ENCODE measurements at regions not wholly inside any gene's neighbourhood (a gene's known extent, or its start where the extent isn't known, plus 50 kb on each side); places are given as distances from the start of the nearest gene placed in this dataset.
"Not testable (repeated sequence)": the region's sequence is repeated elsewhere in the genome, so short reads cannot be mapped to it uniquely, and the experiment has no call there.

DNA sequence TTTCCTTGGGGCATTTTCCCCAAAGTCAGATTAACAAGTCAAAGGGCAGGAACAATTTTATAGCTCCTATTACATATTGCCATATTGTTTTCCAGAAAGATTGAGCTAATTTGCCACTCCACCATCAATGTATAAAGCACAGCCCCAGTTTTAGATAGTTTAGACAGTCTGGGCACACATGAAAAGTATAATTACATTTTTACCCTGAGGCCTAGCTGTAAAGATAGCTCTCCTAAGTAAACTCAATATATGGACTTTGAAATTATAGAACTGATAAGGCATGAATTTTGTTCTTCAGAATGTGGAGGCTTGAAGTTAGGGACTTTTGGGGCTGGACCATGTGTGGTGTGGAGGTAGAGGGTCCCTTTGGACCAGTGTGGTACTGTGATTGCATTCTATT, 166.0 kb downstream of the FHIP1A start:
- no peak for DNase-seq (ENCODE audit: low spot score)
- no peaks in the 10 kb centered on the region for H3K4me1 Mint-ChIP-seq (ENCODE audit: low read depth)
- H3K36me3 Mint-ChIP-seq (ENCODE audit: low read depth) = no peaks in the 10 kb centered on the region
- no peak overlapping the region for H3K4me3 Mint-ChIP-seq
- H3K9me3 Mint-ChIP-seq = no peaks in the 10 kb centered on the region
- intact Hi-C loops (cut with micrococcal nuclease) = no loop called here
- peaks cover 4% of the 10 kb centered on the region for H3K27me3 Mint-ChIP-seq (ENCODE audit: insufficient read depth)
- H3K27ac Mint-ChIP-seq = no peak overlapping the region

DNA sequence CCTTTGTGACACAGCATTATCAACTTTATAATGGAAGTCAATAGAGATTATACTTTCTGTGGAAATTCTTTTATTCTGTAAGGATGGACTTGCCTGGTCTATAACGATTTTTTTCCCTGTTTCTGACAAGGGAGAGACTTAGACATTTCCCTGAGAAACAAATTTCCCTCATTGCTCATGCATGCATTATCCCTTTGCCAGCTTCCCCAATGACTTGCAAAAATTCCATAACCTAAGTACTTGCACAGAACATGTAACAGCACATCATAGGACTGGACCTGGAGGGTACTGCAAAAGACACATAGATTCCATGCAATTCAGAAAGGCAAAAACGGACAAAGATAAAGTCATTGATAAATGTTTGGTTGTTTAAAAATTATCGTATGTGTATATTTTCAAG, 166.7 kb downstream of the FHIP1A start:
- H3K27me3 Mint-ChIP-seq (ENCODE audit: insufficient read depth) = peaks cover 2% of the 10 kb centered on the region
- H3K9me3 Mint-ChIP-seq = no peaks in the 10 kb centered on the region
- H3K27ac Mint-ChIP-seq = no peak overlapping the region
- no peaks in the 10 kb centered on the region for H3K36me3 Mint-ChIP-seq (ENCODE audit: low read depth)
- no peak for DNase-seq (ENCODE audit: low spot score)
- intact Hi-C loops (cut with micrococcal nuclease) = no loop called here
- H3K4me1 Mint-ChIP-seq (ENCODE audit: low read depth) = no peaks in the 10 kb centered on the region
- H3K4me3 Mint-ChIP-seq = no peak overlapping the region

DNA sequence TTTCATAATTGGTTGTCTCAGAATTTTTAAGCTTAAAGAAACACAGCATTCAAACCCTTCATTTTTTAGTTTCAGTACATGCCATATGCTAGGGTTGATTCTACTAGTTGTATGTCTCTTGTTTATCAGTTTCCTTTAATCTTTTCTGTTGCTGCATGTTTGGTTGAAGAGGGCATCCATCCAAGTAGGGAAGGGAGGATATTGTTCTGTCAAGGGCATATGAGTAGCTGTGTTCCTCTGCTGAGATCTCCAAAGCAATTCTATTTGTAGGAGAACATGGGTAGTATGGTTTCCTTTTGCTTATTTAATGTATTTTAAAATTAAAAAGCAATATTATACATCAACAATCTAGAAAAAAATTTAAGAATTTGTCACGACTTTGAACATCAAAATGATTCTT, 167.7 kb downstream of the FHIP1A start:
- no peak for DNase-seq (ENCODE audit: low spot score)
- no peak overlapping the region for H3K4me3 Mint-ChIP-seq
- intact Hi-C loops (cut with micrococcal nuclease) = no loop called here
- no peaks in the 10 kb centered on the region for H3K9me3 Mint-ChIP-seq
- H3K4me1 Mint-ChIP-seq (ENCODE audit: low read depth) = no peaks in the 10 kb centered on the region
- no peak overlapping the region for H3K27ac Mint-ChIP-seq
- no peaks in the 10 kb centered on the region for H3K36me3 Mint-ChIP-seq (ENCODE audit: low read depth)
- H3K27me3 Mint-ChIP-seq (ENCODE audit: insufficient read depth) = peaks cover 4% of the 10 kb centered on the region

DNA sequence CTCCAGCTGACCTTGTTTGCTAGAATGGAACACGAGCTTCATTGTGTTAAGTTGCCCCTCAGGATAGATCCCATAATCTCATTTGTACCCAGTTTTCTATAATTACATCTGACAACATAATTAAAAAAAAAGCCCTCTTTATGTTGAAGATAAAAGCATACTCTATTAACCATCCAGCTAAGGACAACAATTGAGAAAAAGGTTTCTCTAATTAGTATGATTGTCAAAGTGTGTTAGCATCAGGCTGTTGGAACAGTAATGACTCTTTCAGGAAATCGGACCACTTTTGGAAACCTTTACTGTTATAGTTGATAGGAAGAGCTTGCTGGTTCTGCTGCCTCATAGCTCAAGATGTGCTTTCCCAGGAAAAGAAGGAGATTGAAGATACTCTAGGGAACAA, 172.6 kb downstream of the FHIP1A start:
- no peak overlapping the region for H3K27ac Mint-ChIP-seq

DNA sequence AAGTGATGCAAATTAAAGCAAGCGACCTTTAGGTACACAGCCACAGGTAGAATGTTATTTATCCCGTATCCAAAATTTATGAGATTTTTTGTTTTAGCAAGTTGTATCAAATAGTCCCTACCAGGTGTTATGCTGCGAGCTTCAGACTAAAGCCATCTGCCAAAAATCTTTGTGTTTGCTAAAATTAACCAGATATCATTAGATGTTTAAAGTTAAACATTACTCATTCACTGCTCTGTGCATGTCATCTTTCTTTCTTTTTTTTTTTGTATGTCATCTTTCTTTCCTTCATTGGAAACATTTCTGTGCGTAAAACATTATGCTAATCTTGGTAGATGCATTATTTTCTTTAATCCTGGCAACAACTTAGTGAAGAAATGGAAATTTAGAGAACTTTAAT, 173.1 kb downstream of the FHIP1A start:
- no peak for DNase-seq (ENCODE audit: low spot score)
- H3K4me1 Mint-ChIP-seq (ENCODE audit: low read depth) = no peaks in the 10 kb centered on the region
- H3K9me3 Mint-ChIP-seq = no peaks in the 10 kb centered on the region
- no peak overlapping the region for H3K4me3 Mint-ChIP-seq
- H3K27me3 Mint-ChIP-seq (ENCODE audit: insufficient read depth) = peaks cover 17% of the 10 kb centered on the region
- no peak overlapping the region for H3K27ac Mint-ChIP-seq
- H3K36me3 Mint-ChIP-seq (ENCODE audit: low read depth) = no peaks in the 10 kb centered on the region
- intact Hi-C loops (cut with micrococcal nuclease) = no loop called here

More for the DNA sequence above, 172.6 kb downstream of the FHIP1A start:
- H3K4me1 Mint-ChIP-seq (ENCODE audit: low read depth) = no peaks in the 10 kb centered on the region
- peaks cover 17% of the 10 kb centered on the region for H3K27me3 Mint-ChIP-seq (ENCODE audit: insufficient read depth)
- no peaks in the 10 kb centered on the region for H3K36me3 Mint-ChIP-seq (ENCODE audit: low read depth)
- H3K9me3 Mint-ChIP-seq = no peaks in the 10 kb centered on the region
- H3K4me3 Mint-ChIP-seq = no peak overlapping the region
- intact Hi-C loops (cut with micrococcal nuclease) = no loop called here
- no peak for DNase-seq (ENCODE audit: low spot score)

DNA sequence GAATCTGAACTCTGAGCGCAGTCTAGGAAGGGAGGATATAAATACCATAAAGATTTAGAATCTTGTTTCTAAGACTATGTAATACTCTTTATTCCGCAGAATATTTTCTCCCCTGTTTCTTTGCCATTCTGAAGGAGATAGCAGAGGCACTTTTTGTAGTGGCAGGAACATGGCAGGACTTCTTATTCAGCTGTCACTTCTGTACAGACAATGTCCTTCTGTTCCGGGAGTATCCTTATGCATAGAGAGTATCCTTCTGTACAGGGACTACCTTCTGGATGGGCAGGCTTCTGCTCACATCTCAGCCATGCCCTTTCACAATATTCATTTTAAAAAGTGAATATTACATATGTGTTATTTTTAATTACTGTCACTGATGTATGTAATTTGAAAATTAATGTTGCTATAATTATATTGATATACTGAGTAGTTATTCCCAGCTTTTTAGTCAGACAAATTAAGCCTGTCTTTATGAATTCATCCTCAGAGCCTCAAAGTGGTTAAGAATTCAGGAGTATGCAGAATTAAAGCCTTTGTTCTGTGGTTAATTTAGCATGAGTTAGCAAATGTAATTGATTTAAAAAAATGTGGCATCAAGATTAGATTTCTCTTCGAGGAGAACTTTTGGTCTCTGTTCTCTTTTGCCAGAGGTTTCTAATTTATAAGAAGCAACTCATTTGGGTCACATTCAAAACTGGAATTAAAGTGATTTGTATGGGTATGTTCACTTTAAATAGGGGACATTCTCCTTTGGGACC, 174.4 kb downstream of the FHIP1A start:
- intact Hi-C loops (cut with micrococcal nuclease) = no loop called here
- H3K4me3 Mint-ChIP-seq = no peak overlapping the region
- no peaks in the 10 kb centered on the region for H3K4me1 Mint-ChIP-seq (ENCODE audit: low read depth)
- H3K27ac Mint-ChIP-seq = no peak overlapping the region
- peaks cover 17% of the 10 kb centered on the region for H3K27me3 Mint-ChIP-seq (ENCODE audit: insufficient read depth)
- no peaks in the 10 kb centered on the region for H3K36me3 Mint-ChIP-seq (ENCODE audit: low read depth)
- no peaks in the 10 kb centered on the region for H3K9me3 Mint-ChIP-seq
- no peak for DNase-seq (ENCODE audit: low spot score)

DNA sequence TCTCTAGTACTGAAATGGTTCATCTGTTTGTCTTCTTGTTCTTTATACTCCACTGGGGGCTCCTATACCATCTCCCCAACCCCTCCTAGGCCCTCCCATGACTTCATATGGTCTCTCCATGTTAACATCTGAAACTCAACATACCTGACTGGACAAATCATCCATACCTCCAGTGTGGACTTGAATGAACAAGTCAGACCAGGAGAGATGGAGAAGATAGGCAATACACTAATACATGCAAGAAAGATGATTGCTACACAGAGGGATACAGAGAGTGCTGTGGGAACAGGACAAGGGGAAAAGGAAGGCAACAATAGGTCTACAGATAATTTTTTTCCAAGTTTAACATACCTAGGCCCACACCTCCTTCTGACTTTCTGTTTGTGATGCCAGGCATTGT, 175.1 kb downstream of the FHIP1A start:
- no peaks in the 10 kb centered on the region for H3K9me3 Mint-ChIP-seq
- H3K4me3 Mint-ChIP-seq = no peak overlapping the region
- peaks cover 19% of the 10 kb centered on the region for H3K27me3 Mint-ChIP-seq (ENCODE audit: insufficient read depth)
- DNase-seq (ENCODE audit: low spot score) = no peak
- intact Hi-C loops (cut with micrococcal nuclease) = no loop called here
- no peaks in the 10 kb centered on the region for H3K36me3 Mint-ChIP-seq (ENCODE audit: low read depth)
- no peak overlapping the region for H3K27ac Mint-ChIP-seq
- H3K4me1 Mint-ChIP-seq (ENCODE audit: low read depth) = no peaks in the 10 kb centered on the region

DNA sequence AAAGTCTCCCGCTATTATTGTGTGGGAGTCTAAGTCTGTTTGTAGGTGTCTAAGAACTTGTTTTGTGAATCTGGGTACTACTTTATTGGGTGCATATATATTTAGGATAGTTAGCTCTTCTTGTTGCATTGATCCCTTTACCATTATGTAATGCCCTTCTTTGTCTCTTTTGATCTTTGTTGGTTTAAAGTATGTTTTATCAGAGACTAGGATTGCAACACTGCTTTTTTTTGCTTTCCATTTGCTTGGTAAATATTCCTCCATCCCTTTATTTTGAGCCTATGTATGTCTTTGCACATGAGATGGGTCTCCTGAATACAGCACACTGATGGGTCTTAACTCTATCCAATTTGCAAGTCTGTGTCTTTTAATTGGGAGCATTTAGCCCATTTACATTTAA, 165.2 kb downstream of the GATB start:
- intact Hi-C loops (cut with micrococcal nuclease); H3K4me3 Mint-ChIP-seq; H3K36me3 Mint-ChIP-seq (ENCODE audit: low read depth); H3K27ac Mint-ChIP-seq; H3K4me1 Mint-ChIP-seq (ENCODE audit: low read depth); H3K9me3 Mint-ChIP-seq; DNase-seq (ENCODE audit: low spot score); H3K27me3 Mint-ChIP-seq (ENCODE audit: insufficient read depth): not testable (repeated sequence)

DNA sequence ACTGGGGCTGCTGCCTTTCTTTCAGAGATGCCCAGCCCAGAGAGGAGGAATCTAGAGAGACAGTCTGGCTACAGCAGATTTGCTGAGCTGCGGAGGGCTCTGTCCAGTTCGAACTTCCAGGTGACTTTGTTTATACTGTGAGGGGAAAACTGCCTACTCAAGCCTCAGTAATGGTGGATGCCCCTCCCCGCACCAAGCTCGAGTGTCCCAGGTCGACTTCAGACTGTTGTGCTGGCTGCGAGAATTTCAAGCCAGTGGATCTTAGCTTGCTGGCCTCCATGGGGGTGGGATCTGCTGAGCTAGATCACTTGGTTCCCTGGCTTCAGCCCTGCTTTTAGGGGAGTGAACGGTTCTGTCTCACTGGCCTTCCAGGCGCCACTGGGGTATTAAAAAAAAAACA, 163.1 kb downstream of the GATB start:
- H3K27ac Mint-ChIP-seq; H3K4me1 Mint-ChIP-seq (ENCODE audit: low read depth); DNase-seq (ENCODE audit: low spot score); H3K9me3 Mint-ChIP-seq; H3K27me3 Mint-ChIP-seq (ENCODE audit: insufficient read depth); H3K4me3 Mint-ChIP-seq; intact Hi-C loops (cut with micrococcal nuclease); H3K36me3 Mint-ChIP-seq (ENCODE audit: low read depth): not testable (repeated sequence)

DNA sequence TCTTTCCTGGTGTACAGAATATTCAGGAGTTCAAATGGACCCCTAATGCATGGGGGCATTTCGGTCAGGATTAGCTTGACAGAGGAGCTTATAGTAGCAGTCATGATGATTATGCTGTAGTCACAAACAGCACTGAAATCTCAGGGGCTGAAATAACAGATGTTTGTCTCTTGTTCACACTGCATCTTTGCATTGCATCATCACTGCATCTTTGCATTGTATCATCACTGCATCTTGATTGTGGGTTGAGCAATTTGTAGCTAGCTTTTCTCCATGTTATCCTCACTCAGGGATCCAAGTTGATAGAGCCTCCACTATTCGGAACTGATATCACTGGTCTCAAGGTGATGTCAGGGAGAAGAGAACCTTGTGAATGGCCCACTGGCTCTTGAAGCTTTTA, 160.9 kb downstream of the GATB start:
- Mint-ChIP-seq H3K27ac (no peak overlapping the region), H3K36me3 (ENCODE audit: low read depth) (no peaks in the 10 kb centered on the region), H3K4me1 (ENCODE audit: low read depth) (no peaks in the 10 kb centered on the region), H3K4me3 (no peak overlapping the region), H3K27me3 (ENCODE audit: insufficient read depth) (peaks cover 2% of the 10 kb centered on the region), H3K9me3 (no peaks in the 10 kb centered on the region)
- no peak for DNase-seq (ENCODE audit: low spot score)
- intact Hi-C loops (cut with micrococcal nuclease) = loop anchor here (5.0 kb wide), 1 partner anchor 483 kb away; no protein-coding TSS in a partner anchor

DNA sequence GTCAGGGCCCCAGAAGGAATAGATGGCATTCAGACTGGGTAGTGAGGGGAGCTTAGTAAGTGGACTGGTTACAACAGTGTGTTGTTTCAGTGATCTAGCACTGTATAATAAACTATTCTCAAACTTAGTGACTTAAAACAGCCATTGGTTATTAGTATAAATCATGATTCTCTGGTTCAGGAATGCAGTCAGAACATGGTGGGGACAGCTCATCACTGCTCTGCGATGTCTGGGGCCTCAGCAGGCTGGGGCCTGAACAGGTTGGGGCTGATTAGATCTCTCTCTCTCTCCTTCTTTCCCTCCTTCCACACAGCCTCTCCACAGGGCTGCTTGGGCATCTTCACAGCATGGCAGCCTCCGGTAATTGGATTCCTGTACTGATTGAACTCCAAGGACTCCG, 160.4 kb downstream of the GATB start:
- H3K36me3 Mint-ChIP-seq (ENCODE audit: low read depth) = no peaks in the 10 kb centered on the region
- intact Hi-C loops (cut with micrococcal nuclease) = loop anchor here (5.0 kb wide), 1 partner anchor 483 kb away; no protein-coding TSS in a partner anchor
- H3K4me3 Mint-ChIP-seq = no peak overlapping the region
- DNase-seq (ENCODE audit: low spot score) = no peak
- peaks cover 2% of the 10 kb centered on the region for H3K27me3 Mint-ChIP-seq (ENCODE audit: insufficient read depth)
- no peaks in the 10 kb centered on the region for H3K4me1 Mint-ChIP-seq (ENCODE audit: low read depth)
- H3K9me3 Mint-ChIP-seq = no peaks in the 10 kb centered on the region
- H3K27ac Mint-ChIP-seq = no peak overlapping the region

DNA sequence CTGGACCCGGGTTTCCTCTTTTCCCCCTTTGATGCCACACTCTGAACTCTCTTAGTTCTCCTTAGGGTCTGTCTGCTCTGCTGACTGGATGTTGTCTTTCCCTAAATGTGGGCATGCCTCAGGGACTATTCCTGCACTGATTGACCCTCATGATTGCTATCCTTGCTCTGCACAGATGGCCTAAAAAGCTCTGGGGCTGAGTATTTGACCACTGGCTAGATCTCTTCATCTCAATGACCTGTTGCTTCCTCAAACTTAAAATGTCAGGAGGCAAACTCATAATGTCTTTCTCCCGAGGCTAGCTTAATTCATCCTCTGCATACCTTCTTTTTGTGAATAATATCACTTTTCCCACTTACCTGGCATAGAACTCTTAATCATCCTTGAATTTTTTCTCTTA, 157.4 kb downstream of the GATB start:
- no peak overlapping the region for H3K27ac Mint-ChIP-seq
- no peak overlapping the region for H3K4me3 Mint-ChIP-seq
- intact Hi-C loops (cut with micrococcal nuclease) = loop anchor here (5.0 kb wide), 1 partner anchor 486 kb away; no protein-coding TSS in a partner anchor

DNA sequence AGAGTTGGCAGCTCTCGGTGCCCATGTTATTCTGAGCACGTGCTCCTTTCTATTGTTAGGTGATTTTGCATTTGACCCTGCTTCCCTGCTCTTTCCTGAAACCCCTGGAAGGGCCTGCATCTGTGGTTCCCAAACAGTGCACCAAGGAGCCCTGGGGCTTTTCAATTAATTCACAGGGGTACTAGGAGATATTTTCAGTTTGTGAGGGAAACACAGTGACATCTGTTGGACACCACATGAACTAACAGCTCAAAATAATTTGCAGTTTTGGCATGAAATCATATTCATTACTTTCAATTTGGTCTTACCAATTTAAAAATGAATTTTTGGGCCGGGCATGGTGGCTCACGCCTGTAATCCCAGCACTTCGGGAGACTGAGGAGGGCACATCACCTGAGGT, 156.6 kb downstream of the GATB start:
- peaks cover 4% of the 10 kb centered on the region for H3K27me3 Mint-ChIP-seq (ENCODE audit: insufficient read depth)
- no peaks in the 10 kb centered on the region for H3K4me1 Mint-ChIP-seq (ENCODE audit: low read depth)
- no peaks in the 10 kb centered on the region for H3K36me3 Mint-ChIP-seq (ENCODE audit: low read depth)
- intact Hi-C loops (cut with micrococcal nuclease) = loop anchor here (1.0 to 5.0 kb wide), 2 partner anchors 242 to 487 kb away; no protein-coding TSS in a partner anchor
- H3K9me3 Mint-ChIP-seq = no peaks in the 10 kb centered on the region
- no peak overlapping the region for H3K4me3 Mint-ChIP-seq
- no peak overlapping the region for H3K27ac Mint-ChIP-seq
- no peak for DNase-seq (ENCODE audit: low spot score)

More for the DNA sequence above, 157.4 kb downstream of the GATB start:
- Mint-ChIP-seq H3K9me3 (no peaks in the 10 kb centered on the region), H3K4me1 (ENCODE audit: low read depth) (no peaks in the 10 kb centered on the region), H3K27me3 (ENCODE audit: insufficient read depth) (peaks cover 4% of the 10 kb centered on the region), H3K36me3 (ENCODE audit: low read depth) (no peaks in the 10 kb centered on the region)
- no peak for DNase-seq (ENCODE audit: low spot score)

DNA sequence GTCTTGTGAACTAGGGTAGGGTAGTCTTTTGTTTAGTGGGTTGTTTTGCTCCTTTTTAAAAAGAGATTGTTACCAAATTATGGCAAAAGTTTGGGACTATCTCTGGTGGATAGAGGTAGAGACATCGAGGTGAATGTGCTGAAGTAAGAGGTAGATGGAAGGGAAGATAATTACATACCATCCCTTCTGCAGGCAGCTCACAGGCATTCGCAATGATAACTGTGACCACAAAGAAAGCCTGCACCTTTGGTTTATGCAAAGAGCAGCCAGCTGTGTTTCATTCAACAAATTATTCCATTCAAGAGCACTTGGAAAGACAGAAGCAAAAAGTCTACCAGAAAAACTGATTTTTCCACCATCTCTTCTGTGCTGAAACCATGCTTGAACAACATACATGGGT, 155.6 kb downstream of the GATB start:
- Mint-ChIP-seq H3K4me3 (no peak overlapping the region), H3K27me3 (ENCODE audit: insufficient read depth) (peaks cover 4% of the 10 kb centered on the region), H3K9me3 (no peaks in the 10 kb centered on the region), H3K4me1 (ENCODE audit: low read depth) (no peaks in the 10 kb centered on the region), H3K36me3 (ENCODE audit: low read depth) (no peaks in the 10 kb centered on the region), H3K27ac (no peak overlapping the region)
- no peak for DNase-seq (ENCODE audit: low spot score)
- intact Hi-C loops (cut with micrococcal nuclease) = no loop called here
